Calu3 (cell line): ENCODE measurements at regions not wholly inside any gene's neighbourhood (a gene's known extent, or its start where the extent isn't known, plus 50 kb on each side); places are given as distances from the start of the nearest gene placed in this dataset.
"Not testable (repeated sequence)": the region's sequence is repeated elsewhere in the genome, so short reads cannot be mapped to it uniquely, and the experiment has no call there.

Experiments
- BruUV-seq: library from RNA; stranded (reverse); fragments of 400-500 nt; replicated peaks from 2 replicates; lab custom pipeline; 2021; lab: Mats Ljungman, UMichigan
- CTCF ChIA-PET: fragments of 300-600 bp; sonication (Branson Sonifier 250); formaldehyde crosslinking; loops from one replicate; lab custom pipeline; 2022; ENCODE audit warnings: antibody characterized with exemption; lab: Charles Lee
- DNase-seq: peaks from one replicate; pipeline ENCODE4 v3.0.0; 2022
- H3K27ac Mint-ChIP-seq: one replicate; pipeline ENCODE4 v1.8.0; 2022; ENCODE audit warnings: mixed read lengths; ENCODE audit not compliant: unreplicated experiment
- H3K27me3 Mint-ChIP-seq: one replicate; pipeline ENCODE4 v1.8.0; 2022; ENCODE audit warnings: mixed read lengths; ENCODE audit not compliant: unreplicated experiment
- H3K36me3 Mint-ChIP-seq: one replicate; pipeline ENCODE4 v1.8.0; 2022; ENCODE audit warnings: mild to moderate bottlenecking, moderate library complexity, mixed read lengths; ENCODE audit not compliant: insufficient read depth, unreplicated experiment
- H3K4me1 Mint-ChIP-seq: one replicate; pipeline ENCODE4 v1.8.0; 2022; ENCODE audit warnings: mild to moderate bottlenecking, low read depth, mixed read lengths; ENCODE audit not compliant: unreplicated experiment
- H3K4me3 Mint-ChIP-seq: one replicate; pipeline ENCODE4 v1.8.0; 2022; ENCODE audit warnings: mild to moderate bottlenecking, low read depth, moderate library complexity, mixed read lengths; ENCODE audit not compliant: unreplicated experiment
- H3K9me3 Mint-ChIP-seq: one replicate; pipeline ENCODE4 v1.8.0; 2022; ENCODE audit warnings: low read depth, mixed read lengths; ENCODE audit not compliant: unreplicated experiment
- CTCF ChIP-seq: fragments of 200-600 bp; IDR thresholded peaks from one replicate; pipeline ENCODE4 v1.8.0; 2022; ENCODE audit warnings: antibody characterized with exemption; ENCODE audit not compliant: unreplicated experiment
- intact Hi-C: fragments of 100-400 bp; cut with micrococcal nuclease; formaldehyde crosslinking; loops from one replicate; pipeline ENCODE4 v1.10.0; 2022; ENCODE audit not compliant: unreplicated experiment

DNA sequence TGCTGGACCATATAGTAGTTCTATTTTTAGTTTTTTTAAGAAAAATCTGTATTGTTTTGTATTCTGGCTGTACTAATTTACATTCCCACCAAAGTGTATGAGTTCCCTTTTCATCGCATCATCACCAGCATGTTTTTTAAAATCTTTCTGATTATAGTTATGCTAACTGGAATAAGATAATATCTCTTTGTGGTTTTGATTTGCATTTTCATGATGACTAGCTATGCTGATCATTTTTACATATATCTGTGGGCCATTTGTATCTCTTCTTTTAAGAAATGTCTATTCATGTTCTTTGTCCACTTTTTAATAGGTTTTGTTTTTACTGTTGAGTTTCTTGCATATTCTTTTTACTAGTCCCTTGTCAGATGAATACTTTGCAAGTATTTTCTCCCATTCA, 238.0 kb downstream of the FBXO4 start:
- CTCF ChIA-PET = no interaction called here
- H3K4me3 Mint-ChIP-seq = no peak overlapping the region
- no peaks in the 10 kb centered on the region for H3K36me3 Mint-ChIP-seq
- no peak overlapping the region for H3K27ac Mint-ChIP-seq
- intact Hi-C loops = no loop called here
- no peaks in the 10 kb centered on the region for H3K9me3 Mint-ChIP-seq
- no peak for DNase-seq
- no peaks in the 10 kb centered on the region for H3K4me1 Mint-ChIP-seq
- TF ChIP-seq CTCF = no peak
- no peaks in the 10 kb centered on the region for H3K27me3 Mint-ChIP-seq
- no TSS peak for BruUV-seq

- DNase-seq = no peak
- no peaks in the 10 kb centered on the region for H3K9me3 Mint-ChIP-seq
- intact Hi-C loops = no loop called here
- H3K4me1 Mint-ChIP-seq = no peaks in the 10 kb centered on the region
- no peak for TF ChIP-seq CTCF
- BruUV-seq = no TSS peak
- H3K4me3 Mint-ChIP-seq = no peak overlapping the region
- CTCF ChIA-PET = no interaction called here
- no peaks in the 10 kb centered on the region for H3K27me3 Mint-ChIP-seq
- no peak overlapping the region for H3K27ac Mint-ChIP-seq
- H3K36me3 Mint-ChIP-seq = no peaks in the 10 kb centered on the region
These were observed 243.1 kb downstream of the FBXO4 start for GRCh38 chr5:42168091-42168670.

DNA sequence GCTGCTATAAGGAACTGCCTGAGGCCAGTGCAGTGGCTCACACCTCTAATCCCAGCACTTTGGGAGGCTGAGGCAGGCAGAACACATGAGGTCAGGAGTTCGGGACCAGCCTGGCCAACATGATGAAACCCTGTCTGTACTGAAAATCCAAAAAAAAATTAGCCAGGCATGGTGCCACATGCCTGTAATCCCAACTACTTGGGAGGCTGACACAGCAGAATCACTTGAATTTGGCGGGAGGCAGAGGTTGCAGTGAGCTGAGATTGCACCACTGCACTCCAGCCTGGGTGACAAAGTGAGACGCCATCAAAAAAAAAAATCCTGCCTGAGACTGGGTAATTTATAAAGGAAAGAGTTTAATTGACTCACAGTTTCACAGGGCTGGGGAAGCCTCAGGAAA, 247.1 kb upstream of the GHR start:
- H3K4me1 Mint-ChIP-seq, DNase-seq, H3K9me3 Mint-ChIP-seq, intact Hi-C loops, CTCF ChIA-PET, H3K4me3 Mint-ChIP-seq, BruUV-seq, H3K36me3 Mint-ChIP-seq, H3K27ac Mint-ChIP-seq, H3K27me3 Mint-ChIP-seq: not testable (repeated sequence)

DNA sequence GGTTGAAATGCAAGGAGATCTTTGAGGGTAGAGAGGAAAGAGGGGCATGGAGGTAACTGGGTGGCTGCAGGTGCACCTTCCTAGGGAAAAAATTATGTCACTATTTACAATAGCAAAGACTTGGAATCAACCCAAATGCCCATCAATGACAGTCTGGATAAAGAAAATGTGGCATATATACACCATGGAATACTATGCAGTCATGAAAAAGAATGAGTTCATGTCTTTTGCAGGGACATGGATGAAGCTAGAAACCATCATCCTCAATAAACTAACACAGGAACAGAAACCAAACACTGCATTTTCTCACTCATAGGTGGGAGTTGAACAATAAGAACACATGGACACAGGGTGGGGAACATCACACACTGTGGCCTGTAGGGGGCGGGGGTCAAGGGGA, 243.4 kb upstream of the GHR start:
- intact Hi-C loops, H3K4me1 Mint-ChIP-seq, BruUV-seq: not testable (repeated sequence)

GRCh38 chr5:42216904-42217303, 206.3 kb upstream of the GHR start:
- intact Hi-C loops = no loop called here
- Mint-ChIP-seq H3K27me3 (no peaks in the 10 kb centered on the region), H3K4me1 (no peaks in the 10 kb centered on the region), H3K4me3 (no peak overlapping the region), H3K9me3 (no peaks in the 10 kb centered on the region), H3K27ac (no peak overlapping the region), H3K36me3 (no peaks in the 10 kb centered on the region)
- CTCF ChIA-PET = interaction anchor here (1.0 kb wide), 1 partner anchor 9 kb away, joined by 3 read pairs; no protein-coding TSS in a partner anchor
- DNase-seq = no peak
- TF ChIP-seq CTCF = no peak
- BruUV-seq = no TSS peak

More for the DNA sequence above, 243.4 kb upstream of the GHR start:
- H3K27ac Mint-ChIP-seq, H3K4me3 Mint-ChIP-seq, H3K36me3 Mint-ChIP-seq, DNase-seq, H3K9me3 Mint-ChIP-seq, H3K27me3 Mint-ChIP-seq, CTCF ChIA-PET: not testable (repeated sequence)
